Superior temporal gyrus (tissue), 1 donor: ENCODE measurements at regions not wholly inside any gene's neighbourhood (a gene's known extent, or its start where the extent isn't known, plus 50 kb on each side); places are given as distances from the start of the nearest gene placed in this dataset.
"Not testable (repeated sequence)": the region's sequence is repeated elsewhere in the genome, so short reads cannot be mapped to it uniquely, and the experiment has no call there.

Experiments
- DNase-seq: peaks from one replicate; pipeline ENCODE4 v3.0.0-alpha.2; 2016; ENCODE audit errors: extremely low spot score

DNA sequence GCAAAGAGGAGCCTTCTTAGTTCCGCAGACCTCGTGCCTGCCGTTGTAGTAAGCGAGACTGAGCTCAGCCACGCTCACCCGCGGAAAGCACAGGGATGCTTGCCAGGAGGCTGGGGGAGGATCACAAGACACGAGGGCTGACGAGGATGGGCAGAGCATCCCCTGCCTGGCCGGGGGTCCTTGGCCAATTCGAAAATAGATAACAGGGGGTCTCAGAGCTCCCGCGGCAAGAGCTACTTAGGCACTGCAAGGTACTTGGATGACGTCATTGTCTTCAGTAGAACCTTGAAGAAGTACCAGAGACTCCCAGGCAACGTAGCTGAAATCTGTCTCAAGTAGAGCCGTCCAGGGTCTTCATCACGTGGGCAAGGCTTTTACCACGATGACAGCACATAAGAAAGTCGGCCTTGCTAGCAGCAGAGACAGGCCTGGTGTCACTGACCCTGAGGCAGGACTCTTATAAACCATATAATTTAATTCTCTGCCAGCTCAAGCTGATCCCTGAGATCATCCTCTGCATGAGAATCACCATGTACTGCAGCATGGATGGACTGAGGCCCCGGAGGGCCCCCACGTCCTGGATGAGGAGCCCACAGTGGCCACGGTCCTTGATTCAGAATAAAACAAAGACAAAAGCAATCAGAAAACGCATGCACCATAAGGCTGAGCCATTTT is 81.9 kb downstream of the TMEM18 start:
- DNase-seq = no peak

DNA sequence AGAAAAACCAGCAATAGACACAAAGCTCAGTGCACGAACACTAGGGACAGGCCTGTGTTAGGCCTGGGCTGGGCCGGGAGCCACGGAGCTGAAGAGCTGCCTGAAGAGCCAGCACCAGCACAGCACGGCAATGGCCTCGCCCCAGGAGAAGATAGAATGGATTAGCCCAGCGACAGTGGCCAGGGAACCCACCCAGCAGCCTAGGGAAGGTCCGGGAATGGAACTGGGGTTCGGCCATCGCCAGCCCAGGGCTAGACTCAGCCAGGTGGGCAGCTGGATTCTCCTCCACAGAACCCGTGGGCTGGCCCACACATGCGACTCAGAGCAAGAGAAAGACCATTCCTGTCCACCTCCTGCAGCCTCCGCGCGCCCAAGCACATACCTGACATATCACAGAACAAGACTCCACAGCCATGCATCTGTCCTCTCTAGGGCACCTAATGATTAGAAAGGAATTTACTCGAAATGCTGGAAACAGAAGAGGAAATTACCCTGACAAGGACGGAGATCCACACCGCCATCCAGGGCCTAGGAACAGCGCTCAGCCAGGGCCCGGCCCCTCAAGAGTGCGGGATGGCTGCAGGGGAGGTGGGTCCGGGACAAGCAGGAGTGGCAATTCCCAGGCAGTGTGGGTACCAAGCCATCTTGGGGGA is 82.8 kb downstream of the TMEM18 start:
- no peak for DNase-seq

DNA sequence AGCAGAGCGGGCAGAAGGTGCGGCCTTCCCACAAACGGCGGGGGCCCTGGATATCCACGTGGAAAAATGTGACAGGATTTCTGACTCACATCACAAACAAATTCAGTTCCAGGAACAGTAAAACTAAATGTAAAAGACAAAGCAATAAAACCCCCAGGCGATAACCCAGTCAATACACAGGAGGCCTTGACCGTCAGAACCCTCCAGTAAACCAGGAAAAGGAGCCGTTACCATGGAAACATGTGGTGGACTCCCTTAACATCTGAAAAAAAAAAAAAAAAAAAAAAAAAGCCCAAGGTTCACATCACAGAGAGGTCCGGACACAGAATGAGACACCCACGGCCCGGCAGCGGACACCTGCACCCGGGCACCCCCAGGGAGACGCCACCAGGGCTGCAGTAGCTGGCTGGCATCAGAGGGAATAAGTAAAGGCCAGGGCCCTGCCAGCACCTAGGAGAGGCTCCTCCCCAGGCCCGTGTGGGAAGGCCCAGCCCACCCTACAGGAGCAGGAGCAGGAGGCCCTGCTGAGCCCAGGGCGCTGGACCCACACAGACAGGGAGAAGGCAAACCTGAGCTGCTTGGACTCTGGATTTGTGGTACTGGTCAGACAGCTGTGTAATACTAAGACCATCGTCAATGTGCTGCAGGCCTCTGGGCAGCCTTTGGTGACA is 83.7 kb downstream of the TMEM18 start:
- DNase-seq = no peak

DNA sequence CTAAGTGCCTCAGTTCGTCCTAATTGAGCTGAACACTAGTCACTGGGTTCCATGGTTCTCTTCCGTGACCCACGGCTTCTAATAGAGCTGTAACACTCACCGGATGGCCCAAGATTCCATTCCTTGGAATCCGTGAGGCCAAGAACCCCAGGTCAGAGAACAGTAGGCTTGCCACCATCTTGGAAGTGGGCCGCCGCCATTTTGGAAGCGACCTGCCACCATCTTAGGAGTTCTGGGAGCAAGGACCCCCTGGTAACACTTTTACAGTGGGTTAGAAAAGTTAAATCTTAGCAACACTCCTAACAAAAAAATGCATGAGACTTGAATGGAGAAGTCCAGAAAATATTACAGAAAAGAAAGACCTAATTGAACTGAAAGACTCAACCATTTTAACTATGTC is 84.5 kb downstream of the TMEM18 start:
- DNase-seq = no peak

DNA sequence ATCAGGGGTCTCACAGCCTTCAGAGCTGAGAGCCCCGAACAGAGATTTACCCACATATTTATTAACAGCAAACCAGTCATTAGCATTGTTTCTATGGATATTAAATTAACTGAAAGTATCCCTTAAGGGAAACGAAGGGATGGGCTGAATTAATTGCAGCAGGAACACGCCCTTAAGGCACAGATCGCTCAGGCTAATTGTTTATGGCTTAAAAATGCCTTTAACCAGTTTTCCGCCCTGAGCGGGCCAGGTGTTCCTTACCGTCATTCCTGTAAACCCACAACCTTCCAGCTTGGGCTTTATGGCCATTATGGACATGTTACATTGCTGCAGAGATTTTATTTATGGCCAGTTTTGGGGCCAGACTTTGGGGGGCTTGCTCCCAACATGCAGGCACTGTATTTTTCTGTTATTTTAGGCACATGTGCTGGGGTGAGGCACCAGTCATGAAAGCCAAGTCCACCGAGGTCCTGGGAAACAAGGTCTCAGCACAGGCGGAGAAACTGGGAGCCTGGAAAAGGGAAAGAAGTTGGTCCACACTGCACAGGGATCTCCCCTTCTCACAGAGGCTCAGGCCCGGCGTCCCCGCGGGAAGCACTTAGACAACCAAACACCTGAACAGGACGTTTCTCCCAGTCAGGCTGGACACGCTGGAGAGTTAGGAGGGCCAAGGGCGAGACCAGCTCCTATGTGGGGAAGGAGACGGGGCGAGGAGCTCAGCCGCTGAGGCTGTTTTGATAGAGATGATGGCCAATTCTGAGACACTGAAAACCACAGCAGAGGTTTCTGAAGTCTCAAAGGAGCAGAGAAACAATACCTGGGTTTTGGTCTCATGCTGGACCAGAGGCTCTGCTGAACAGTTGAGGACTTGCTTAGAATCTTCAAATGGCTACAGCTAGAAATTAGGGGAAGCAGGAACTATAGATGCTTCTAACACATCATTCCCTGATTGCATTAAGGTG is 86.7 kb downstream of the TMEM18 start:
- no peak for DNase-seq

DNA sequence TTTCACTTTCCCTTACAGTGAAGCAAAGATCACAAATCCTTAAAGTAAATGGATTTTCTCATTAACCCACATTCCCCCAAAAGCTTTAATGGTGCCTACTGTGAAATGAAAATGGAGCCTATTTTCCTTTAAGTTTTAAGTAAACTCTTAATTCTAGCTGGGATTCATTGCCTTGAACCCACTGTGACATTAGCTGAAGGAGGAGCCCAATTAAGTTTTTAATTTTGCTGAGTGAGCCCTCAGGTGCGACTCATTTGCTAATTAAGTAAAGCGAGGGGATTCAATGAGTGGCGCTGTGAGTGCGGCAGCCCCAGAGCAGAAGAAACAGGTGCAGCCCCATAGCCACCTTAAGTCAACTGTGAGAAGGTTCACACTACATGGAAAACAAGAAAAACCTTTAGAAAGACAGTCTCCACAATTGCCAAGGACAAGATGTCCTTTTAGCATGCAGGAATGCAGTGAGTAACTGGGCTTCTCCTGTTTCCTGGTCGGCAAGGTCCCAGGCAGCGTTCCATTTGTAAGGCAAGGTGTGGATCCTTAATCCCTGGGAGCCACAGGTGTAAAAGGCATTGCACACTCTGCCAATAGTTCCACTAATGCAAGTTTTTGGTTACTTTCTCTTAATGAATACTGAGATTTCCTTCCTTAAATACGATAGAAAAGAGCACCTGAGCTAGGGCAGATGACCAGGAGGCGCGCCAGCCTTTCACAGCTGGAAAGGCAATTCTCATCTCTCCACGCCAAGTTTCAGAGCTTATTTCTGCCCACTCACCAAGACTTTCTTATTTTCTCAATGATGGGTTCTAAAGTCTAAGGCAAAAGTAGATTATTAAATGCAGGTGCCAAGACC is 87.7 kb downstream of the TMEM18 start:
- no peak for DNase-seq

DNA sequence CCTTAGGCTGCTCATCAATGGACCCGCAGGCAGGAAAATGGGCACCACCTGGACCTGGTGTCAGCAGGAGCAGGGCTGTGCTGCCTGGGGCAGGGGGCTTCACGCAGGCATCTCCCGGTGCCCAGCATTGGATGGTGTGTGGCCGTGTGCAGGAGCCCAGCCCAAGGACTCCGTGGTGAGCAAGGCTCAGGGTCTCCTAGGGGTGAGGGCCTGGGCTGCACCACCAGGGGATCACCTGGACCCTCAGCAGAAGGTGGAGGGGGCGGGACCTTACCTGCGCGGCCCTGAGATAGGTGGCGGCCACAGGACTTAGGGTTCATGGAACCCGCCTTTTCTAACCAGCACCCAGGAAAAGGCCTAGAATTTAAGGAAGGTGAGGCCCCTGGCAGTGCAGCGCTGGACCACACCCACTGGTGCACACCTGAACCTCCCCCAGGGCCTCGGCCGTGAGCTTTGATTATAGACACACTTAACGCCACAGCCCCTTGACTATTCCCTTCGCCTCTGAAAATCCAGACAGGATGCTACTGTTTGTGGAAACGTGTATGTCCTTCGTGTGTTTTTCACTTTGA is 89.0 kb downstream of the TMEM18 start:
- no peak for DNase-seq

DNA sequence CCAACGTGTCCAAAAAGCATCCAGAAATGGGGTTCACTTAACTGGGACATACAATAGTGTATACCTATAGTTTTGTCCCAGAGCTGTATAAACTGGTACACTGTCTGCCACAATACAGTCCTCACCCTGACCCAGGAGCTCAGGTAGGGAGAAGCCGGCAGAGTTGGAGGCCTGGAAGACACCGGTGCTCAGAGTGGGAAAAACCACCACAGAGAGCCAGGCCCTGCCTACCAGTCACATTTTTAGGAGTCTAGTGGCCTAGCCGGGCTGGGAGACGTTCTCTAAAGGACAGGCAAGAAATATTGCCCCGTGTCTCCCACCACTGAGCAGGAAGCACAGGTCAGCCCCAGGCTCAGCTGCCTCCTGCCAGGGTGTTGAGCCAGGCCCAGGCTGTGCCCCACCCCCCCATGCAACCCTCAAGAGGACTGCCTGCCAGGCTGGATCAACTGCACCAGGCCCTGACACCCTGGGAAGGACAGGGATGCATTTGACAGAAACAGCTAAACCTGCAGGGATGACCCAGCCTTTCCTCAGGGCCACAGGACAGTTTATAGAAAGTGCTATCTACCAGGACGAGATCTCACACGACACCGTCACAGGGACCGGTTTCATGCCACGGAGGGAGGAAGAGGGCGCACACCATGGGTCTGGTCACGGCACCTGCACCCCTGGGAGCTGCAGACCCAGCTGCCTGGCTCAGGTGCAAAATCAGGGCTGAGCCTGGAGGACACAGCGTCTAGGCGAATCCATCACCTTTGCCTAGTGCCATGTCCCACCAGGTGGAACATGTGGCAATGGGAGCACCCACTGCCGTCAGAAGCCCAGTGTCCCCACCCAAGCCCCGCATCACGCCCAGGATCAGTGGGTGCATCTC is 89.9 kb downstream of the TMEM18 start:
- no peak for DNase-seq

DNA sequence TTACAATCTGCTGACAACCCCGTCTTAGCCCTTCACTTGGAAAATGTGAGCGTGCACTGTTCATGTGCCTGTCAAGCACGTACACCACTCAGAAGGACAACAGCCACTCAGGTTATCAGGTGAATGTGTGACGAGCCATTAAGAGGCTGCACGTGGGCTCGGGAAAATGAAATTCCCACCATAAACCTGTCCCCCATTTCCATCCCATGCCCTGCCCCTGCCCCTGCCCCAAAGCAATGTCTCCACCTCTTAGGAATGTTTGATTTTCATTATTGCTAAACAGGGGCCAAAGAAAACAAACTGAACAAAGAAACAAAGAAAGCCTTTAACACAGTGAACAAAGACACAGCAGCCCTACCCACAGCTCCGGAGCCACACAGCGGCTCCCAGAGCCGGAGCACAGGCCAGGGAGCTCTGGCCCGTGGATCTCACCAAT is 90.5 kb downstream of the TMEM18 start:
- no peak for DNase-seq

DNA sequence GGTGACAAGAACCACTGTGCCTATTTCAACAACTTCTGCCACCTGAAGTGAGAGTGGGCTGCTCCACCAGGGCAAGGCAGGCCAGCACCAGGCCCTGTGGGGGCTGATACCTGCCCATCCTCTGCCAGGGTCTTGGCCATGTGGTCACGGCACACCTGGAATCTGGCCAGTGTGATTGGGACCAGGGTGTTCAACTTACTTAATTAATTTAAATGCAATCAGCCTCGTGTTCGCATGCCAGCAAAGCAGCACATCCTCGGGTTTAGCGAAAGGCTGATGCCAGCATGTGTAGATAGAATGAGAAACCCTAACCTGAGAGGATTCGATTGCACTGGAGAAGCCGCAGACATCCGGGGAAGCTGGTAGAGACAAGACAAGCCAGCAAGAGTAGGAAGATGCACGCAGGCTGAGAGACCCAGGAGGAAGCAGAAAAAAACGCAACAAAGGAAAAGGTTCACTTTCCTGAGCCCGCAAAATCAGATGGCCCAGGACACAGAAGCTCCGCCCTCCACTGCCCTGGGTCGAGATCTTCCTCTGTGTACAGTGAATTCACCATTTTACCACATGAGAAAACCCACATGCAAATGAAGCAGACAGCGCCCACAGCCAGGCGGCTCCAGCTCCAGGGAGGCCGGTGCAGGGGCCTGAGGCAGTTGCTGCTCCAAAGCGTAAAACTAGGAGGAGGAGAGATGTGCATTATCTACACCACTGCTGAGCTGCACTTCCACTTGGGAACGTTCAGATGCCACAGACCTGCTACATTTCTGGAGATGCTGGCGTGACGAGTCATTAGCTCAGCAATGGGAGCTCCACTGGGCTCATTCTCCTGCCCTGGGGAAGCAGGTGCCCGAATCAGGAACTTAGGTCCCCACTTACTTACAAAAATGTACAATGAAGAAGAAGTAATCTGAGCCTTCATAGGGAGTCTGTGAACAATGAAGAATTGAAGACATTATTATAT is 92.1 kb downstream of the TMEM18 start:
- no peak for DNase-seq

DNA sequence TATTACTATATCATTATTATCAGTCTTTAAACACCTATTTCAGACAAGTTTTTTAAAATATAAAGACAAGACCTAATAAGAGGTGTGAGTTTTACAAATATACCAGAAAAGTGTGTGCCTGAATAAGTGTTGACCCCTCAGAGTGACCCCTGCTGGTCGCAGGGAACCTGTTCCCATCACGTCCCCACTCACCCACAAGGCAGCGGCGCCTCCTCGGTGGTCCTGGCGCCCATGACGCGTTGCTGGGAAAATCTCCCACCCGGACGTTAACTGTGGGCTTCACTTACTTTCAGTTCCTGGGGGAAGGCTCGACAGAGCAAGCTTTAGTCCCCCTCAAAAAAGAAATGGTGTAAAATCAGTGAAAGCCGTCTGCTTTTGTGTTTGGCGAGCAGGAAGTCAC is 93.5 kb downstream of the TMEM18 start:
- DNase-seq = no peak

DNA sequence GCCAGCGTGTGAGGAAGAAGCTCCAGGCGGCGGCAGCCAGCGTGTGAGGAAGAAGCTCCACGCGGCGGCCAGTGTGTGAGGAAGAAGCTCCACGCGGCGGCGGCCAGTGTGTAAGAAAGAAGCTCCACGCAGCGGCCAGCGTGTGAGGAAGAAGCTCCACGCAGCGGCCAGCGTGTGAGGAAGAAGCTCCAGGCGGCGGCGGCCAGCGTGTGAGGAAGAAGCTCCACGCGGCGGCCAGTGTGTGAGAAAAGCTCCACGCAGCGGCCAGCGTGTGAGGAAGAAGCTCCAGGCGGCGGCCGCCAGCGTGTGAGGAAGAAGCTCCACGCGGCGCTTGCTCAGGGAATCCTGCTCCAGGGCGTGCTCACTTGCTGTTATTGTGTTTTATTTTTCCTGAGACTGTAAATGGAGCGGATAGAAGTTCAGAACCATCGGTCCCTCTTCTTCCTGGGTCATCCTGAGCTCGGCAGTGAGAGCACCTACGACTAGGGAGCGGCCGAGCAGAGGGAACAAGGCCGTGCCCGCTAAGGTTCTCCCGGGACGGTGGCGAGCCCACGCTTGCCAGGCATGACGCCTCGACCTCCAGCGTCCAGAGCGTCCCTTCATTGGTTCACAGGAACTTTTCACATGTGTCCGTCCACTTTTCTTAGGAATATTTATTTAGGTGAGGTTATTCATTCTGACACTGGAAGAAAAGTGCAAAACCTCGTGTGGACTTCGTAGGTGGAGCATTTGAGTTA is 94.2 kb downstream of the TMEM18 start:
- DNase-seq = no peak

DNA sequence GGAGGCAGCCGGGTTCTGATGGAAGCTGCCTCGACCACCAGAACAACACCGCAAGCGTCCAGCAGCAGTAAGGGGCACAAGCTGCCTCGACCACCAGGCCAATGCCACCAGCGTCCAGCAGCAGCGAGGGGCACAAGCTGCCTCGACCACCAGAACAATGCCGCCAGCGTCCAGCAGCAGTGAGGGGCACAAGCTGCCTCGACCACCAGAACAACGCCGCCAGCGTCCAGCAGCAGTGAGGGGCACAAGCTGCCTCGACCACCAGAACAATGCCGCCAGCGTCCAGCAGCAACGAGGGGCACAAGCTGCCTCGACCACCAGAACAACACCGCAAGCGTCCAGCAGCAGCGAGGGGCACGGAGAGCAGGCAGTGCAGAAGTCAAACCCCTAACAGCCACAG is 94.9 kb downstream of the TMEM18 start:
- not testable (repeated sequence) for DNase-seq

DNA sequence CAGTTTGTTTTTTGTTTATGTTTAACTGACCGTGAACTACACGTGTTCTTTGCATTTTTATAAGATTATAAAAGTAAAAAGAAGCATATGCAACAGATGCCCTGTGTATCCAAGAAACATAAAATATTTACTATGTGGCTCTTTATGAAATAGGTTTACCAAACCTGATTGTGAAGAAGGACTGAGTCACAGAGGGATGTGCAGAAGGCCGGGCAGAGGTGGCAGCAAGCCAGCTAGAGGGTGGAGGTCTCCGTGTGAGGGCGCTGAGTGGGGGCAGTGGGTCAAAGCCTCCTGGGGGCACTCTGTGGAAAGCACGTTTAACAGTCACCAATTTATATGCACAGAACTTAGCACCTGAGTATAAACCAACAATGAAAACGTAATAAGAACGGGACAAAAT is 97.2 kb downstream of the TMEM18 start:
- DNase-seq = no peak

DNA sequence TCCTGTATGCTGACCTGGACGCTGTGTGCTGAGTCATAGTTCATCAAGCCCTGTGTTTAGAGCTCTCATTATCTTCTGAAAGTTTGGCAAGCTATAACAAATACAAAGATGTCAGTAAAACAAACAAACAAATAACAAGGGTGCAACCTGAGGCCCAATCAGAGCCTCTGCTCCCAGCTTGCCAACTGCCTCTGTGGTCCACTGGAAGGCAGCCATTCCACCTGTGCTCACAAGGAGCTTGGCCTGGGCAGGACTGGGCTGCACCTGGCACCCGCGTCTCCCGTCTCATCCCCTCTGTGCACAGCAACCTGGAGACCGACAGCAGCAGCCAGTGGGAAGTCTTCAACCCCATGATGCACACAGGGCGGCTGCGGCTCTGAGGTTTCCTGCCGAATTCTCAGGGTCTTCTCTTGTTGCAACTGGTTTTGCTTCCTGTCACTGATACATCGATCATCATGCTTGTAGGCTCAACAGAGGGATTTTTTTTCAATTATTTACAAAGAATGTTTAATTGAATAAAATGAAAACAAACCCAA is 97.8 kb downstream of the TMEM18 start:
- DNase-seq = no peak

DNA sequence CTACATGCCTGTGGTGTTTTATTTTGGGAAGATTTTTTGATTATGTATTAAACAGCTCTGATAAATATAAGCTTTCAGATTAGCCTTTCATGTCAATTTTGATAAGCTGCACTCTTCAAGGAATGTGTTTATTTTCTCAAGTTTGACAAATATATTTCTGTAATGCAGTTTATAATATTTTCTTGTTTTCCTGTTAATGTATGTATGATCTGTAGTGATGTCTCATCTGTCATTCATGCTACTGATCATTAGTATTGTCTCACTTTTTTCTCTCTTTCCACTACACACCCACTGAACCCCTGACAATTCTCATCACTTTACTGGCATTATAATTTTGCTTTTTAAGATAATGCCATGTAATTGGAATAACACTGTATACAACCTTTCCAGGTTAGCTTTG is 100.9 kb downstream of the TMEM18 start:
- no peak for DNase-seq

DNA sequence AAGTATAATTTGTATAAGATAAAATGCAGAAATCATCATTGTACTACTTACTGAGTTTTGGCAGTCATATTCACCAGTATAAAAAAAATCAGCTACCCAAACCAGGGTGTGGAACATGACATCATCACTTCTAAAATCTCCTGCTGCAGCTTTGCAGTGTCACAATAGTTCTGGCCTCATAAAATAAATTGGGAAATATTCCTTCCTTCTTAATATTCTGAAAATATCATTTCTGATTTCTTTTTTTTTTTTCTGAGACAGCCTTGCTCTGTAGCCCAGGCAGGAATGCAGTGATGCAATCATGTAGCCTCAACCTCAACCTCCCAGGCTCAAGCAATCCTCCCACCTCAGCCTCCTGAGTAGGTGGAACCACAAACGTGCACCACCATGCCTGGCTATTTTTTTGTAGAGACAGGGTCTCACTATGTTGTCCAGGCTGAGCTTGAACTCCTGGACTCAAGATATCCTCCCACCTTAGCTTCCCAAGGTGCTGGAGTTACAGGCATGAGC is 101.4 kb downstream of the TMEM18 start:
- DNase-seq = no peak
